Peyer's patch (tissue), 4 donors: ENCODE measurements at regions not wholly inside any gene's neighbourhood (a gene's known extent, or its start where the extent isn't known, plus 50 kb on each side); places are given as distances from the start of the nearest gene placed in this dataset.
"Not testable (repeated sequence)": the region's sequence is repeated elsewhere in the genome, so short reads cannot be mapped to it uniquely, and the experiment has no call there.

Source experiments
- DNase-seq, 3 donors: peaks; one replicate each; pipeline ENCODE4 v3.0.0-alpha.2; 2017 to 2019
- H3K27ac ChIP-seq, 4 donors: fragments of 200-600 bp; sonication (generic); one replicate each; pipeline ENCODE4 v1.5.1; 2016 to 2019
- H3K27me3 ChIP-seq, 2 donors: fragments of 200-600 bp; sonication (generic); one replicate each; pipeline ENCODE4 v1.5.1; 2019
- H3K36me3 ChIP-seq, 3 donors: fragments of 200-600 bp; sonication (generic); one replicate each; pipeline ENCODE4 v1.5.1; 2016 to 2019
- H3K4me1 ChIP-seq, 4 donors: fragments of 200-600 bp; sonication (generic); one replicate each; pipeline ENCODE4 v1.5.1; 2016 to 2019
- H3K4me3 ChIP-seq, 4 donors: fragments of 200-600 bp; sonication (generic); 1 replicate in 3 of 4; 2 replicates in 1 of 4; pipeline ENCODE4 v1.5.1; 2016 to 2019; ENCODE audit warnings: mild to moderate bottlenecking in 1 of 4
- H3K9me3 ChIP-seq, 4 donors: fragments of 200-600 bp; sonication (generic); one replicate each; pipeline ENCODE4 v1.5.1; 2016 to 2019; ENCODE audit warnings: mild to moderate bottlenecking in 1 of 4
- POLR2A ChIP-seq, 2 donors: fragments of 450-650 bp; IDR thresholded peaks; one replicate each; pipeline ENCODE4 v1.5.1; 2017; ENCODE audit warnings: antibody characterized with exemption in 2 of 2, mild to moderate bottlenecking in 2 of 2, moderate library complexity in 2 of 2
- TF ChIP-seq, protein P1 (sequence below), 6 experiments: fragments of 450-650 bp in 4 of 6; fragments of 200-600 bp in 2 of 6; sonication (generic) in 1 of 6; IDR thresholded peaks; one replicate each; pipeline ENCODE4 v1.5.1; 2017 to 2019; ENCODE audit warnings: antibody characterized with exemption in 6 of 6, mild to moderate bottlenecking in 3 of 6, moderate library complexity in 1 of 6

DNA sequence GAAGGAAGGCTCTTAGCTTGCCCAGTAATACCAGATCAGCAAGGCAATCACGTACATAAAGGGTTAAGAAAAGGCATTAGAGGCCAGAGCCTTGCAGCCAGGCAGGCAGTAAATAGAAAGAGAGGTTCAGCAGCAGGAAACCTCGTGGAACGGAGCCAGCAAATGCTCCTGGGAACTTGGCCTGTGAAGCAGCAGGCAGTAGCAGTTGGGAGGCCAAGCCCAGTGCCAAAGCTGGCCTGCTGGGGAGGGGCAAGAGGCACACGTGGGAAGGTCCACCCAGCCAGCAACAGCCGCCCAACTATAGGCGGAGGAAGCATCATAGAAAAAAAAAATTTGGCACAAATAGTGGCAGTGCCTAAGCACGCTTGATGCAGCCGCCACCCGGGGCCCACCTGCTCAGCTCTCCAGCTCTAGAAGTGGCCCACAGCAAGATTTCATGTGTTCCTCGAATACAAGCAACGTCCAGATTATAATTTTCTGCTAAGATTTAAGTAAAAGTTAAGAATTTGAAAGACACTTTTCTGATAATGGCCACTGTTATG, 2339.5 kb downstream of the TP53TG3F start:
- Histone ChIP-seq H3K4me1 (no peaks in the 10 kb centered on the region), H3K27ac (no peak overlapping the region), H3K9me3 (peaks cover 0 to 4% (median 0%) of the 10 kb centered on the region in 4 donors), H3K27me3 (no peaks in the 10 kb centered on the region), H3K4me3 (no peak overlapping the region), H3K36me3 (no peaks in the 10 kb centered on the region)
- no peak for DNase-seq
- TF ChIP-seq, protein P1, sequence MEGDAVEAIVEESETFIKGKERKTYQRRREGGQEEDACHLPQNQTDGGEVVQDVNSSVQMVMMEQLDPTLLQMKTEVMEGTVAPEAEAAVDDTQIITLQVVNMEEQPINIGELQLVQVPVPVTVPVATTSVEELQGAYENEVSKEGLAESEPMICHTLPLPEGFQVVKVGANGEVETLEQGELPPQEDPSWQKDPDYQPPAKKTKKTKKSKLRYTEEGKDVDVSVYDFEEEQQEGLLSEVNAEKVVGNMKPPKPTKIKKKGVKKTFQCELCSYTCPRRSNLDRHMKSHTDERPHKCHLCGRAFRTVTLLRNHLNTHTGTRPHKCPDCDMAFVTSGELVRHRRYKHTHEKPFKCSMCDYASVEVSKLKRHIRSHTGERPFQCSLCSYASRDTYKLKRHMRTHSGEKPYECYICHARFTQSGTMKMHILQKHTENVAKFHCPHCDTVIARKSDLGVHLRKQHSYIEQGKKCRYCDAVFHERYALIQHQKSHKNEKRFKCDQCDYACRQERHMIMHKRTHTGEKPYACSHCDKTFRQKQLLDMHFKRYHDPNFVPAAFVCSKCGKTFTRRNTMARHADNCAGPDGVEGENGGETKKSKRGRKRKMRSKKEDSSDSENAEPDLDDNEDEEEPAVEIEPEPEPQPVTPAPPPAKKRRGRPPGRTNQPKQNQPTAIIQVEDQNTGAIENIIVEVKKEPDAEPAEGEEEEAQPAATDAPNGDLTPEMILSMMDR (IDR thresholded peaks at IDR 0.05) = no peak
- no peak for TF ChIP-seq POLR2A (IDR thresholded peaks at IDR 0.05)

DNA sequence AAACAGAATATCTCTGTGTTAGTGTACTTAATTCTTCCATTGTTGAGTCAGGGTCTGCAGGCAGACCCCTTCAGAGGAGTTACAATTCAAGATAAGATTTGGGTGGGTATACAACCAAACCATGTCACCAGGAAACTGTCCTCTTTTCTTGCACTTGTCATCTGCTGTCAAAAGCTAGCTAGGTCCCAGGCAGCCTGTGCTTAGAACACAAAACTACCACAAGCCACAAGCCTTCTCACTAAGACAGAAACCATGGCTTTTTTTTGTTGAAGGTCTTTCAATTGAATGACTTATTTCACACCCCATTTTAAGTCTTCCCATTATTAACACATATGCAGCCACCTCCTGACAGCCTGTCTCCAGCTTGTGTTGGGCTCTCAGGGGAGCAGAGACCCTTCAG, 2345.1 kb downstream of the TP53TG3F start:
- DNase-seq, H3K4me3 ChIP-seq, H3K27me3 ChIP-seq, H3K4me1 ChIP-seq, H3K9me3 ChIP-seq, H3K36me3 ChIP-seq, H3K27ac ChIP-seq: not testable (repeated sequence)

DNA sequence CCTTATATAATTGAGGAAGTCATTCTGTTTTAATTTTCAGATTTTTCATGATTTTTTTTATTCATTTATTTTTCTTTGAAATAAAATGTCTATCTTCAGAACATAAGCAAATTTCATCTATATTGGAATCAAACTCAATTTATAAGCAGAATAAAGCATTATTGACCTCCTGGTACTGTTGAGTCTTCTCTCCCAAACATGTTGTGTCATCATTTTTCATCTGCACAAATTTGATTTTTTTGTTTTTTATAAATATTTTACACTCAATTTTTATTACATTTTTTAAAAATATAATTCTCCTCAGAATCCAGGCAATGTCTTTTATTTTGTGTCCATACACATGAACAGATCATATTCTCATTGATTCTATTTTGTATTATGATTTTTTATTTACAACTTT, 2363.9 kb downstream of the TP53TG3F start:
- no peak for DNase-seq
- no peak for TF ChIP-seq POLR2A (IDR thresholded peaks at IDR 0.05)
- TF ChIP-seq, protein P1 (IDR thresholded peaks at IDR 0.05) = no peak

DNA sequence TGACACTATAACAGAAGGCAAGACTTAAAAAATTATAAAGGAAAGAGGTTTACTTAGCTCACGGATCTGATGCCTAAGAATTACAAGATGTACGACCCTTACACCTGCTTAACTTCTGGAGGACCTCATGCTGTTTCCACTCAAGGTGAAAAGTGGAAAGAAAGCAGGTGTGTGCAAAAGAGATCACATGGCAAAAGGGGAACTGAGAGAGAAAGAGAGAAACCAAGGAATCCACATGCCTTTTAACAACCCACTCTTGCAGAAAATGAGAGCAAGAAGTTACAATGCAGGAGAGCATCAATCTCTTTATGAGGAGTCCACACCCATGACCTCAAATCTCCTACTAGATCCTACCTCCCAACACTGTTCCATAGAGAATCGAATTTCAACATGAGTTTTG, 2382.2 kb downstream of the TP53TG3F start:
- TF ChIP-seq POLR2A (IDR thresholded peaks at IDR 0.05) = no peak
- TF ChIP-seq, protein P1 (IDR thresholded peaks at IDR 0.05) = no peak
- Histone ChIP-seq H3K4me3 (no peak overlapping the region), H3K27ac (no peak overlapping the region), H3K36me3 (no peaks in the 10 kb centered on the region), H3K27me3 (no peaks in the 10 kb centered on the region), H3K4me1 (no peaks in the 10 kb centered on the region), H3K9me3 (no peaks in the 10 kb centered on the region)
- no peak for DNase-seq

More for the DNA sequence above, 2363.9 kb downstream of the TP53TG3F start:
- Histone ChIP-seq H3K36me3 (no peaks in the 10 kb centered on the region), H3K27me3 (no peaks in the 10 kb centered on the region), H3K9me3 (no peaks in the 10 kb centered on the region), H3K4me3 (no peak overlapping the region), H3K4me1 (no peaks in the 10 kb centered on the region), H3K27ac (no peak overlapping the region)

DNA sequence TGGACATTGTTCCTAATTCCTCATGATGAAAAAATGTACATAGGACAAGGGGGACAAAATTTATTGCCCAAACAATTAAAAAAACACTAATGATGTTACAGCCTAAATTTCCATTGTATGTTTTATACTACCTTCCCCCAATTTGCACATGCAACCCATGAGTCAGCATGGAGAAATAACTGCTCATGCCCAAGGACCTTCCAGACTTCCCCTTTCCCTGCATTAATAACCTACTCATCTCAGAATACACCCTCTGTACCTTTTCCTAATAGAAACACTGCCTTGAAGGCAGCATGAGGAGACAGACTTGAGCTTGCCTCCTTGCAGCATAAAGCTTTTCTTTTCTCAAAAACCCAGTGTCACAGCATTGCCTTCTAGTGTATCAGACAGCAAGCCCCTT, 2402.8 kb downstream of the TP53TG3F start:
- H3K27me3 ChIP-seq = no peaks in the 10 kb centered on the region
- no peak overlapping the region for H3K27ac ChIP-seq
- no peak for DNase-seq
- H3K4me1 ChIP-seq = no peaks in the 10 kb centered on the region
- TF ChIP-seq POLR2A (IDR thresholded peaks at IDR 0.05) = no peak
- TF ChIP-seq, protein P1 (IDR thresholded peaks at IDR 0.05) = no peak
- H3K36me3 ChIP-seq = no peaks in the 10 kb centered on the region
- no peak overlapping the region for H3K4me3 ChIP-seq
- H3K9me3 ChIP-seq = no peaks in the 10 kb centered on the region

DNA sequence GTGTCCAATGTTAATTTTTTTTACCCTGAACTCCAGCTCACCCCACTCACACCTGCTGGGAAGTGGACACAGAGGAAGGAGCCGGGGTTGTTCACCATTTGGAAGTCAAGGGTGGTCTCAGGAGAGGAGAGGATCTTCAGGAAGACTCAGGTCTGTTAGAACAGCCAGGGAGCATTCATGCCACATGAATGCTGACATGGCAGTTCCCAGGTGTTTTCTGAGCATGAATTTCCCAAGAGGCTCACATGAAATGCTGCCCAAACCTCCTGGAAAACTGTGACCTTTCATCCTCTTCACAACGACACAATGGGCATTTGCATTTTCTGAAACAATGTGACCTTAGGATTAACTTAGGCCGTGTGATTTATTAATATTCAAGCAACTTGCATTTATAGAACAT, 2409.2 kb downstream of the TP53TG3F start:
- Histone ChIP-seq H3K9me3 (peaks cover 0 to 4% (median 0%) of the 10 kb centered on the region in 4 donors), H3K27me3 (no peaks in the 10 kb centered on the region), H3K4me1 (no peaks in the 10 kb centered on the region), H3K4me3 (no peak overlapping the region), H3K27ac (no peak overlapping the region), H3K36me3 (no peaks in the 10 kb centered on the region)
- TF ChIP-seq, protein P1 (IDR thresholded peaks at IDR 0.05) = no peak
- TF ChIP-seq POLR2A (IDR thresholded peaks at IDR 0.05) = no peak
- DNase-seq = no peak
